Liver (tissue), 8 donors: ENCODE measurements at regions not wholly inside any gene's neighbourhood (a gene's known extent, or its start where the extent isn't known, plus 50 kb on each side); places are given as distances from the start of the nearest gene placed in this dataset.
A peak's percentile ranks its signal among the peaks of the same experiment; 100 is the strongest.

Source experiments
- DNase-seq: peaks from one replicate; pipeline ENCODE4 v3.0.0-alpha.2; 2017; ENCODE audit warnings: low spot score
- H3K27ac ChIP-seq, 2 donors: one replicate each; pipeline ENCODE4 v1.7.0; 2013; ENCODE audit warnings: inconsistent platforms in 2 of 2, low read length in 2 of 2, control low read depth in 1 of 2, low read depth in 1 of 2, mild to moderate bottlenecking in 1 of 2
- H3K27me3 ChIP-seq, 4 donors: one replicate each; pipeline versions ENCODE4 v1.6.1 to v1.7.0; 2013; ENCODE audit warnings: low read length in 3 of 4, inconsistent platforms in 1 of 4, mild to moderate bottlenecking in 1 of 4, moderate library complexity in 1 of 4; ENCODE audit not compliant: control insufficient read depth in 4 of 4, insufficient read depth in 4 of 4
- H3K36me3 ChIP-seq, 4 donors: one replicate each; pipeline versions ENCODE4 v1.6.1 to v1.7.0; 2013; ENCODE audit warnings: low read length in 3 of 4, mild to moderate bottlenecking in 3 of 4, low read depth in 1 of 4, moderate library complexity in 1 of 4; ENCODE audit not compliant: control insufficient read depth in 4 of 4, insufficient read depth in 3 of 4
- H3K4me1 ChIP-seq, 4 donors: one replicate each; pipeline versions ENCODE4 v1.6.1 to v1.7.0; 2013; ENCODE audit warnings: low read length in 3 of 4, mild to moderate bottlenecking in 3 of 4, moderate library complexity in 1 of 4; ENCODE audit not compliant: control insufficient read depth in 4 of 4, insufficient read depth in 4 of 4
- H3K4me3 ChIP-seq, 3 donors: one replicate each; pipeline versions ENCODE4 v1.6.1 to v1.7.0; 2013; ENCODE audit warnings: low read length in 3 of 3, control low read depth in 1 of 3, low read depth in 1 of 3, mild to moderate bottlenecking in 1 of 3
- H3K9ac ChIP-seq, 2 donors: one replicate each; pipeline ENCODE4 v1.7.0; 2013; ENCODE audit warnings: low read length in 2 of 2, mild to moderate bottlenecking in 2 of 2, moderate library complexity in 2 of 2, control low read depth in 1 of 2, low read depth in 1 of 2
- H3K9me3 ChIP-seq, 4 donors: one replicate each; pipeline versions ENCODE4 v1.6.1 to v1.7.0; 2013; ENCODE audit warnings: low read length in 3 of 4; ENCODE audit not compliant: control insufficient read depth in 4 of 4
- CTCF ChIP-seq: fragments of 150-350 bp; IDR thresholded peaks from 2 replicates; pipeline ENCODE4 v1.5.1; 2017; ENCODE audit warnings: improper control_type of control experiment, low read depth, low read length; ENCODE audit not compliant: missing input control
- EGR1 ChIP-seq, 2 donors: IDR thresholded peaks; 2 replicates each; pipeline ENCODE4 v1.6.1; 2016 to 2018; ENCODE audit warnings: antibody characterized with exemption in 2 of 2, low read depth in 2 of 2
- FOXA1 ChIP-seq: IDR thresholded peaks from 2 replicates; pipeline ENCODE4 v1.6.1; 2016; ENCODE audit warnings: antibody characterized with exemption
- FOXA2 ChIP-seq: IDR thresholded peaks from 2 replicates; pipeline ENCODE4 v1.6.1; 2016; ENCODE audit warnings: antibody characterized with exemption
- GABPA ChIP-seq, 2 donors: IDR thresholded peaks in 1 of 2; conservative IDR thresholded peaks in 1 of 2; 2 replicates each; pipeline ENCODE4 v1.6.1; 2016; ENCODE audit warnings: antibody characterized with exemption in 2 of 2, mild to moderate bottlenecking in 1 of 2, moderate library complexity in 1 of 2
- HNF4A ChIP-seq, 2 donors: conservative IDR thresholded peaks; 2 replicates each; pipeline ENCODE4 v1.6.1; 2016; ENCODE audit warnings: antibody characterized with exemption in 2 of 2, mild to moderate bottlenecking in 2 of 2
- HNF4G ChIP-seq: IDR thresholded peaks from 2 replicates; pipeline ENCODE4 v1.6.1; 2016; ENCODE audit warnings: antibody characterized with exemption
- JUND ChIP-seq, 2 donors: IDR thresholded peaks; 2 replicates each; pipeline ENCODE4 v1.6.1; 2016; ENCODE audit warnings: antibody characterized with exemption in 2 of 2
- MAX ChIP-seq: IDR thresholded peaks from 2 replicates; pipeline ENCODE4 v1.6.1; 2016; ENCODE audit warnings: antibody characterized with exemption
- NR2F2 ChIP-seq: IDR thresholded peaks from 2 replicates; pipeline ENCODE4 v1.6.1; 2016; ENCODE audit warnings: antibody characterized with exemption
- RAD21 ChIP-seq, 2 donors: IDR thresholded peaks; 2 replicates each; pipeline ENCODE4 v1.6.1; 2016; ENCODE audit warnings: antibody characterized with exemption in 2 of 2, mild to moderate bottlenecking in 2 of 2
- REST ChIP-seq: IDR thresholded peaks from 2 replicates; pipeline ENCODE4 v1.6.1; 2016; ENCODE audit warnings: antibody characterized with exemption, mild to moderate bottlenecking
- RXRA ChIP-seq, 2 donors: IDR thresholded peaks; 2 replicates each; pipeline ENCODE4 v1.6.1; 2017 to 2018; ENCODE audit warnings: antibody characterized with exemption in 2 of 2, mild to moderate bottlenecking in 1 of 2
- SP1 ChIP-seq: IDR thresholded peaks from 2 replicates; pipeline ENCODE4 v1.6.1; 2018; ENCODE audit warnings: antibody characterized with exemption, mild to moderate bottlenecking
- TAF1 ChIP-seq: conservative IDR thresholded peaks from 2 replicates; pipeline ENCODE4 v1.6.1; 2016; ENCODE audit warnings: antibody characterized with exemption, mild to moderate bottlenecking
- YY1 ChIP-seq: IDR thresholded peaks from 2 replicates; pipeline ENCODE4 v1.6.1; 2016; ENCODE audit warnings: antibody characterized with exemption, mild to moderate bottlenecking
- ZBTB33 ChIP-seq: IDR thresholded peaks from 2 replicates; pipeline ENCODE4 v1.6.1; 2016; ENCODE audit warnings: antibody characterized with exemption
- WGBS: extraction: QIAGEN DNeasy Blood & Tissue Kit; methylation state at CpG from one replicate; pipeline ENCODE4 v1.1.7; 2013; 5-methylcytosine and 5-hydroxymethylcytosine counted together
- donor health status: healthy.
- donor health status: healthy.
- donor health status: healthy.
- donor health status: healthy.
- donor health status: healthy.

GRCh38 chr13:50512474-50513299 is 330.8 kb downstream of the DLEU7 start:
- H3K9ac ChIP-seq, result peak overlapping the region; percentile 45 to 79
- H3K27ac ChIP-seq, result peak overlapping the region; percentile 76 to 78
- no peaks in the 10 kb centered on the region for H3K36me3 ChIP-seq
- TF ChIP-seq RAD21 (IDR thresholded peaks at IDR 0.05) (peak in 1 of 2 donors; percentile 29), JUND (IDR thresholded peaks at IDR 0.05) (no peak)
- no peak for DNase-seq
- 7% methylated on average over 12 of the region's 12 CpGs for WGBS
- H3K4me1 ChIP-seq, result peaks cover 4 to 35% (median 30%) of the 10 kb centered on the region in 4 donors
- H3K9me3 ChIP-seq, result no peaks in the 10 kb centered on the region
- no peaks in the 10 kb centered on the region for H3K27me3 ChIP-seq
- H3K4me3 ChIP-seq, result peak overlapping the region in 2 of 3 donors; percentile 13 to 19

- Histone ChIP-seq H3K9me3 (no peaks in the 10 kb centered on the region), H3K4me3 (no peak overlapping the region), H3K4me1 (peaks cover 4 to 42% (median 35%) of the 10 kb centered on the region in 4 donors), H3K9ac (peak overlapping the region in 1 of 2 donors; percentile 79), H3K27ac (peak overlapping the region; percentile 76 to 78), H3K27me3 (no peaks in the 10 kb centered on the region), H3K36me3 (no peaks in the 10 kb centered on the region)
- DNase-seq, result no peak
- TF ChIP-seq HNF4A (conservative IDR thresholded peaks at IDR 0.05) (peak in 1 of 2 donors; percentile 11), FOXA2 (no peak), NR2F2 (no peak), RXRA (IDR thresholded peaks at IDR 0.05) (peak in 1 of 2 donors; percentile 23), SP1 (no peak), GABPA (IDR thresholded peaks at IDR 0.05 in 1 of 2, conservative IDR thresholded peaks at IDR 0.05 in 1 of 2) (no peak), MAX (no peak), REST (no peak), JUND (IDR thresholded peaks at IDR 0.05) (no peak), TAF1 (no peak), YY1 (no peak), HNF4G (no peak), ZBTB33 (no peak), FOXA1 (no peak), RAD21 (IDR thresholded peaks at IDR 0.05) (peak in 1 of 2 donors; percentile 2), EGR1 (IDR thresholded peaks at IDR 0.05; ENCODE audit: low read depth in 2 of 2) (no peak), CTCF (no peak)
- WGBS, result 19% methylated on average over 2 of the region's 2 CpGs
Observed at GRCh38 chr13:50513300-50513877, 330.1 kb downstream of the DLEU7 start.
